GM12865 (cell line): ENCODE measurements at regions not wholly inside any gene's neighbourhood (a gene's known extent, or its start where the extent isn't known, plus 50 kb on each side); places are given as distances from the start of the nearest gene placed in this dataset.

Experiments used
- DNase-seq: peaks from one replicate; pipeline ENCODE4 v3.0.0; 2010; ENCODE audit warnings: low read depth
- H3K4me3 ChIP-seq: 2 replicates; pipeline ENCODE4 v1.5.1; 2011; ENCODE audit warnings: mild to moderate bottlenecking, low read depth, low read length, control low read depth
- CTCF ChIP-seq: IDR thresholded peaks from 2 replicates; pipeline ENCODE4 v1.5.1; 2011; ENCODE audit warnings: low read length, control low read depth, low read depth, inconsistent platforms; ENCODE audit not compliant: insufficient read depth; ENCODE audit errors: missing control alignments

GRCh38 chr22:47623066-47623762 is 860.8 kb downstream of the TBC1D22A start:
- no peak for TF ChIP-seq CTCF
- DNase-seq = no peak

GRCh38 chr22:47622541-47622940 is 860.1 kb downstream of the TBC1D22A start:
- DNase-seq = no peak
- TF ChIP-seq CTCF = no peak
- no peak overlapping the region for H3K4me3 ChIP-seq

More at GRCh38 chr22:47623066-47623762, 860.8 kb downstream of the TBC1D22A start:
- no peak overlapping the region for H3K4me3 ChIP-seq

GRCh38 chr22:47621253-47621652 is 858.8 kb downstream of the TBC1D22A start:
- DNase-seq = no peak

GRCh38 chr22:47620391-47620790 is 857.9 kb downstream of the TBC1D22A start:
- no peak for DNase-seq
- H3K4me3 ChIP-seq = no peak overlapping the region
- no peak for TF ChIP-seq CTCF

More at GRCh38 chr22:47621253-47621652, 858.8 kb downstream of the TBC1D22A start:
- no peak overlapping the region for H3K4me3 ChIP-seq
- no peak for TF ChIP-seq CTCF

- TF ChIP-seq CTCF = no peak
- no peak overlapping the region for H3K4me3 ChIP-seq
- no peak for DNase-seq
These were observed 857.2 kb downstream of the TBC1D22A start for GRCh38 chr22:47619631-47620030.

- TF ChIP-seq CTCF = no peak
- H3K4me3 ChIP-seq = no peak overlapping the region
- DNase-seq = no peak
These were observed 855.9 kb downstream of the TBC1D22A start for GRCh38 chr22:47618180-47619010.

GRCh38 chr22:47617186-47617585 is 854.7 kb downstream of the TBC1D22A start:
- no peak for TF ChIP-seq CTCF
- H3K4me3 ChIP-seq = no peak overlapping the region
- no peak for DNase-seq
